ENCODE measurements at regions not wholly inside any gene's neighbourhood (a gene's known extent, or its start where the extent isn't known, plus 50 kb on each side); places are given as distances from the start of the nearest gene placed in this dataset.

GRCh38 chr6:126118936-126119335 lies 132.6 kb downstream of the TRMT11 start:
- no peak overlapping the region for H3K4me3 ChIP-seq (ENCODE audit: low read depth, low read length)
- no peak for TF ChIP-seq CTCF (IDR thresholded peaks at IDR 0.05; ENCODE audit: borderline replicate concordance, insufficient read depth, low read depth, low read length)

GRCh38 chr6:126123226-126123625 lies 136.9 kb downstream of the TRMT11 start:
- no peak for TF ChIP-seq CTCF (IDR thresholded peaks at IDR 0.05; ENCODE audit: borderline replicate concordance, insufficient read depth, low read depth, low read length)
- no peak overlapping the region for H3K4me3 ChIP-seq (ENCODE audit: low read depth, low read length)

GRCh38 chr6:126127659-126128058 lies 141.3 kb downstream of the TRMT11 start:
- no peak for TF ChIP-seq CTCF (IDR thresholded peaks at IDR 0.05; ENCODE audit: borderline replicate concordance, insufficient read depth, low read depth, low read length)
- H3K4me3 ChIP-seq (ENCODE audit: low read depth, low read length): no peak overlapping the region

GRCh38 chr6:126131246-126131645 lies 144.9 kb downstream of the TRMT11 start:
- TF ChIP-seq CTCF (IDR thresholded peaks at IDR 0.05; ENCODE audit: borderline replicate concordance, insufficient read depth, low read depth, low read length): no peak
- H3K4me3 ChIP-seq (ENCODE audit: low read depth, low read length): no peak overlapping the region

GRCh38 chr6:126133984-126134383 lies 147.6 kb downstream of the TRMT11 start:
- TF ChIP-seq CTCF (IDR thresholded peaks at IDR 0.05; ENCODE audit: borderline replicate concordance, insufficient read depth, low read depth, low read length): no peak
- H3K4me3 ChIP-seq (ENCODE audit: low read depth, low read length): no peak overlapping the region

- no peak for TF ChIP-seq CTCF (IDR thresholded peaks at IDR 0.05; ENCODE audit: borderline replicate concordance, insufficient read depth, low read depth, low read length)
- no peak overlapping the region for H3K4me3 ChIP-seq (ENCODE audit: low read depth, low read length)
Measured at GRCh38 chr6:126134491-126134890, 148.2 kb downstream of the TRMT11 start.

- no peak overlapping the region for H3K4me3 ChIP-seq (ENCODE audit: low read depth, low read length)
- no peak for TF ChIP-seq CTCF (IDR thresholded peaks at IDR 0.05; ENCODE audit: borderline replicate concordance, insufficient read depth, low read depth, low read length)
Measured at GRCh38 chr6:126140015-126140414, 153.7 kb downstream of the TRMT11 start.
